ENCODE measurements at regions not wholly inside any gene's neighbourhood (a gene's known extent, or its start where the extent isn't known, plus 50 kb on each side); places are given as distances from the start of the nearest gene placed in this dataset.

- H3K4me3 ChIP-seq, result no peak overlapping the region
- H3K27me3 ChIP-seq, result no peaks in the 10 kb centered on the region
- DNase-seq, result no peak
- H3K27ac ChIP-seq, result no peak overlapping the region
- no peak for TF ChIP-seq CTCF (IDR thresholded peaks at IDR 0.05)
- intact Hi-C loops (cut with DNase I), result no loop called here
- no peaks in the 10 kb centered on the region for H3K9me3 ChIP-seq
- no peaks in the 10 kb centered on the region for H3K4me1 ChIP-seq
- H3K9ac ChIP-seq (ENCODE audit: low read depth in 2 of 2, low read length in 2 of 2), result no peak overlapping the region
- no peaks in the 10 kb centered on the region for H3K36me3 ChIP-seq
These were observed 444.7 kb downstream of the TCERG1L start for GRCh38 chr10:130866857-130867256.

- Histone ChIP-seq H3K9ac (ENCODE audit: low read depth in 2 of 2, low read length in 2 of 2) (no peak overlapping the region), H3K4me3 (no peak overlapping the region), H3K4me1 (no peaks in the 10 kb centered on the region), H3K9me3 (no peaks in the 10 kb centered on the region), H3K27ac (no peak overlapping the region), H3K27me3 (no peaks in the 10 kb centered on the region), H3K36me3 (no peaks in the 10 kb centered on the region)
- TF ChIP-seq CTCF (IDR thresholded peaks at IDR 0.05), result no peak
- intact Hi-C loops (cut with DNase I), result no loop called here
- no peak for DNase-seq
These were observed 443.9 kb downstream of the TCERG1L start for GRCh38 chr10:130867446-130868194.

- no peak for DNase-seq
- no peak overlapping the region for H3K4me3 ChIP-seq
- H3K4me1 ChIP-seq, result no peaks in the 10 kb centered on the region
- H3K9me3 ChIP-seq, result no peaks in the 10 kb centered on the region
- no peak overlapping the region for H3K27ac ChIP-seq
- intact Hi-C loops (cut with DNase I), result no loop called here
- no peak overlapping the region for H3K9ac ChIP-seq (ENCODE audit: low read depth in 2 of 2, low read length in 2 of 2)
- H3K27me3 ChIP-seq, result no peaks in the 10 kb centered on the region
- TF ChIP-seq CTCF (IDR thresholded peaks at IDR 0.05), result no peak
- no peaks in the 10 kb centered on the region for H3K36me3 ChIP-seq
These were observed 442.2 kb downstream of the TCERG1L start for GRCh38 chr10:130869179-130869841.

GRCh38 chr10:130871406-130871805, 440.1 kb downstream of the TCERG1L start:
- TF ChIP-seq CTCF (IDR thresholded peaks at IDR 0.05), result no peak
- intact Hi-C loops (cut with DNase I), result no loop called here

GRCh38 chr10:130873636-130874035, 437.9 kb downstream of the TCERG1L start:
- TF ChIP-seq CTCF (IDR thresholded peaks at IDR 0.05), result no peak
- Histone ChIP-seq H3K27me3 (no peaks in the 10 kb centered on the region), H3K9me3 (no peaks in the 10 kb centered on the region), H3K4me3 (no peak overlapping the region), H3K4me1 (no peaks in the 10 kb centered on the region), H3K9ac (ENCODE audit: low read depth in 2 of 2, low read length in 2 of 2) (no peak overlapping the region), H3K27ac (no peak overlapping the region), H3K36me3 (no peaks in the 10 kb centered on the region)
- intact Hi-C loops (cut with DNase I), result no loop called here
- no peak for DNase-seq

More at GRCh38 chr10:130871406-130871805, 440.1 kb downstream of the TCERG1L start:
- H3K27ac ChIP-seq, result no peak overlapping the region
- H3K9me3 ChIP-seq, result no peaks in the 10 kb centered on the region
- no peak overlapping the region for H3K9ac ChIP-seq (ENCODE audit: low read depth in 2 of 2, low read length in 2 of 2)
- no peaks in the 10 kb centered on the region for H3K4me1 ChIP-seq
- DNase-seq, result no peak
- no peaks in the 10 kb centered on the region for H3K36me3 ChIP-seq
- no peaks in the 10 kb centered on the region for H3K27me3 ChIP-seq
- H3K4me3 ChIP-seq, result no peak overlapping the region
